Fibroblast of the aortic adventitia (primary cell): ENCODE measurements at regions not wholly inside any gene's neighbourhood (a gene's known extent, or its start where the extent isn't known, plus 50 kb on each side); places are given as distances from the start of the nearest gene placed in this dataset.

ENCODE experiments used
- DNase-seq: peaks from one replicate; pipeline ENCODE4 v3.0.0-alpha.2; 2010; ENCODE audit warnings: low read depth
- H3K4me3 ChIP-seq: 2 replicates; pipeline ENCODE4 v1.5.1; 2011; ENCODE audit warnings: low read depth, mild to moderate bottlenecking, control low read depth, low read length, moderate library complexity
- TF ChIP-seq, protein P1 (sequence below): IDR thresholded peaks from 2 replicates; pipeline ENCODE4 v1.5.1; 2011; ENCODE audit warnings: mild to moderate bottlenecking, low read length, control low read depth, inconsistent platforms; ENCODE audit not compliant: insufficient read depth

- TF ChIP-seq, protein P1, sequence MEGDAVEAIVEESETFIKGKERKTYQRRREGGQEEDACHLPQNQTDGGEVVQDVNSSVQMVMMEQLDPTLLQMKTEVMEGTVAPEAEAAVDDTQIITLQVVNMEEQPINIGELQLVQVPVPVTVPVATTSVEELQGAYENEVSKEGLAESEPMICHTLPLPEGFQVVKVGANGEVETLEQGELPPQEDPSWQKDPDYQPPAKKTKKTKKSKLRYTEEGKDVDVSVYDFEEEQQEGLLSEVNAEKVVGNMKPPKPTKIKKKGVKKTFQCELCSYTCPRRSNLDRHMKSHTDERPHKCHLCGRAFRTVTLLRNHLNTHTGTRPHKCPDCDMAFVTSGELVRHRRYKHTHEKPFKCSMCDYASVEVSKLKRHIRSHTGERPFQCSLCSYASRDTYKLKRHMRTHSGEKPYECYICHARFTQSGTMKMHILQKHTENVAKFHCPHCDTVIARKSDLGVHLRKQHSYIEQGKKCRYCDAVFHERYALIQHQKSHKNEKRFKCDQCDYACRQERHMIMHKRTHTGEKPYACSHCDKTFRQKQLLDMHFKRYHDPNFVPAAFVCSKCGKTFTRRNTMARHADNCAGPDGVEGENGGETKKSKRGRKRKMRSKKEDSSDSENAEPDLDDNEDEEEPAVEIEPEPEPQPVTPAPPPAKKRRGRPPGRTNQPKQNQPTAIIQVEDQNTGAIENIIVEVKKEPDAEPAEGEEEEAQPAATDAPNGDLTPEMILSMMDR: no peak
- peak; percentile 82 for DNase-seq
These were observed 280.0 kb upstream of the P2RY1 start for GRCh38 chr3:152554980-152555379.

GRCh38 chr3:152555666-152556291 lies 279.2 kb upstream of the P2RY1 start:
- no peak overlapping the region for H3K4me3 ChIP-seq
- DNase-seq: no peak
- TF ChIP-seq, protein P1: no peak

More at GRCh38 chr3:152554980-152555379, 280.0 kb upstream of the P2RY1 start:
- H3K4me3 ChIP-seq: peak overlapping the region; percentile 17

- TF ChIP-seq, protein P1: no peak
- peak; percentile 86 for DNase-seq
- H3K4me3 ChIP-seq: no peak overlapping the region
These were observed 278.1 kb upstream of the P2RY1 start for GRCh38 chr3:152556731-152557254.

DNA sequence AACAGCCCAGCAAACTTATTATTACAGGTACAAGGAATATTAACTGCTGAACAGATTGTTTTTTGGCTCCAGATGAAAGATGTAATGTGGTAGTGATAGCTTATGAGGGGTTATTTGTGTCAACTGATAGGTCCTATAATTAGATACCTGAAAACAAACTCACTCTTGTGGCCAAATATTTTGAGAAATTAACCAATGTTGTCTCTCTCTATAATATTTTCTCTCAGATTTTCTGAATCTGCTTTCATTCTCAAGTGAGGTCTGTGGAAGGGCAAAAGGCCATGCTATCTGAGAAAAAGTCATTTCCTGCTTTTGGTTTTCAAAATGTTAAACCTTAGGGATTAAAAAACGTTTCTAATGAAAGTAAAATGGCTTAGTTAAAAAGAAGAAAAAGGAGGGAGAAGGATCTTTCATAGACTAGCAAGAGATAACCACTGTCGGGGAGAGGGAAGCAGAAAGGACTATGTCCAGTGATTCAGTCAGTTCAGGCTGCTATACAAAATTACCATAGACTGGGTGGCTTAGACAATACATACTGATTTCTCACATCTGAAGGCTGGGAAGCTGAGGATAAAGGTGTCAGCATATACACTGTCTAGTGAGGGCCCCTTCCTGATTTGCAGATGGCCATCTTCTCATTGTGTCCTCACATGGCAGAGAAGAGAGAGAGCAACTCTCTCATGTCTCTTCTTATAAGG lies 277.5 kb upstream of the P2RY1 start:
- TF ChIP-seq, protein P1: no peak
- no peak overlapping the region for H3K4me3 ChIP-seq
- DNase-seq: peak; percentile 10

DNA sequence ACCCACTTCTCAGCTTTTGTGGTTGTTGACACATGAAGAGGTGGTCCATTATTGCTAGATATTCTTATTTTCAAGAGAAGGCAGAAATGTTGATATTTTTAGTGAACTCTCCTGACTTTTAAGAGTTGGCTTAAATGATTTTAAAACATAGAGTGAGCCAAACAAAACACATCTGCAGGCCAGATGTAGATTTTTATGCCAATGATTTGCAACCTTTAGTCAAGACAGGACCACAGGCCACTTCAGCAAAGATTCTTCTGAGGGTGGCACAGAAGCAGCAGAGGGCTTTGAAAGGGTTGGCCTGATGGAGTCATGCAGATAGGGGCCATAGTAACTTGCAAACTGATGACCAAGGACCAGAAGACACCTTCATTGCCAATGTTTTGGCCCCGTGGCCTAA lies 276.5 kb upstream of the P2RY1 start:
- TF ChIP-seq, protein P1: no peak
- DNase-seq: peak; percentile 39
- H3K4me3 ChIP-seq: no peak overlapping the region

DNA sequence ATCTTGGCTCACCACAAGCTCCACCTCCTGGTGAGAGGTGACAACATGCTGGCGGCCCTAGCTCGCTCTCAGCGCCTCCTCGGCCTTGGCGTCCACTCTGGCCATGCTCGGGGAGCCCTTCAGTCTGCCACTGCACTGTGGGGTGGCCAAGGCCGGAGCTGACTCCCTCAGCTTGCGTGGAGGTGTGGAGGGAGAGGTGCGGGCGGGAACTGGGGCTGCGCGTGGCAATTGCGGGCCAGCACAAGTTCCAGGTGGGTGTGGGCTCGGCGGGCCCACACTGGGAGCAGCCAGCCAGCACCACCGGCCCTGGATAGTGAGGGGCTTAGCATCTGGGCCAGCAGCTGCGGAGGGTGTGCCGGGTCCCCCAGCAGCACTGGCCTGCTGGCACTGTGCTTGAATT lies 275.7 kb upstream of the P2RY1 start:
- TF ChIP-seq, protein P1: no peak
- DNase-seq: no peak
- no peak overlapping the region for H3K4me3 ChIP-seq
